HG03135 (cell line): ENCODE measurements at regions not wholly inside any gene's neighbourhood (a gene's known extent, or its start where the extent isn't known, plus 50 kb on each side); places are given as distances from the start of the nearest gene placed in this dataset.
A peak's percentile ranks its signal among the peaks of the same experiment; 100 is the strongest.
"Not testable (repeated sequence)": the region's sequence is repeated elsewhere in the genome, so short reads cannot be mapped to it uniquely, and the experiment has no call there.

Source experiments
- ATAC-seq: cut with Tn5 transposase; IDR thresholded peaks from one replicate; pipeline ENCODE4 v1.9.1; 2021; ENCODE audit warnings: mild to moderate bottlenecking, moderate library complexity; ENCODE audit not compliant: unreplicated experiment

GRCh38 chr6:141526985-141527384, 605.7 kb upstream of the GJE1 start:
- no peak for ATAC-seq

- no peak for ATAC-seq
These were observed 611.3 kb upstream of the GJE1 start for GRCh38 chr6:141521440-141521839.

DNA sequence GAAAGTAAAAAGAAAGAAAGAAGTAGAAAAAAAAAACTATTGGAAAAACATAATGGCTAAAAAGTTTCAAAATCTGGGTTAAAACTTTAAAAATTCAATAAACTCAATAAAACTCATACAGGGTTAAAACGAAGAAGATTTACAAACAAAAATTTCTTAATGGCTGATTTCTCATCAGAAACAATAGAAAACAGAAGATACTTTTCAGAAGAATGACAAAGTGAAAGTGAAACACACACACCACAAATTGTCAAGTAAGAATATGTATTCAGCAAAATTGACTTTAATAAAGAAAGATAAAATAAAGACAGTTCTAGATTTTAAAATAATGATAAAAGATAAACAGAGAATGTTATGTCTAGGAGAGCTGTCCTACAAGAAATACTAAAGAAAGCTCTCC, 618.9 kb upstream of the GJE1 start:
- no peak for ATAC-seq

- ATAC-seq, result no peak
These were observed 621.9 kb upstream of the GJE1 start for GRCh38 chr6:141510803-141511202.

GRCh38 chr6:141506062-141506461, 626.7 kb upstream of the GJE1 start:
- not testable (repeated sequence) for ATAC-seq

GRCh38 chr6:141504318-141504717, 628.4 kb upstream of the GJE1 start:
- ATAC-seq, result not testable (repeated sequence)

DNA sequence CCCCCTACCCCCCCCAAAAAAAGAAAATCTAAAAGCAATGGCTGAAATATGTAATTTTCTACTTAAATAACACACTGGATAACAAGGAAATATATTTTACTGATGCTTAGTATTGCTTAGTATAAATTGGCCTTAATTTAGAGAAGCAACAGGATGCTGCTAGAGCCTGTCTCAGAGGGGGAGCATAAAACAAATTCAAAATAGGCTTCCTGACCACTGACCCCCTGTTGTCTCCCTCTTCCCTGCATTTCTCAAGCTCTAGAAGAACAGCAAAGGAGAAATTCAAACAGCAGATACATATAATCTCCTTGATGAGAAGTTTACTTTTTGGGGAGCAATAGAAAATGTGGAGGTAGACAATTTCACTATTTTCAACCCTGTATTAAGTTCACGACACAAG, 631.1 kb upstream of the GJE1 start:
- ATAC-seq, result no peak

DNA sequence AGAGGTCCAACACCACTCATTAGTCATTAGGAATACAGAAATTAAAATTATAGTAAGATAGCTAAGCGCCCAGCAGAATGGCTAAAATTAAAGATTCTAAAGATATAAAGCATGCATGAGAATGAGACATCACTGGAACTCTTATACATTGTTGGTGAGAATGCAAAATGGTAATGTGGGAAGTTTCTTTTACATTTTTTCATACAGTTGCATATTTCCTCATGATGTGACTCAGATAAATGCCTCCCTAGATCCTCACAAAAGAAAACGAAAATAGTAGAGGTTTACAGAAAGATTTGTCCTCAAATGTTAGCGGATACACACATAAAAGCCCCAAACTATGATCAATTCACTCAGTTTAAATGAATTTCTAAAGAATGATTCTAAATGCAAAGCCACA, 633.7 kb upstream of the GJE1 start:
- ATAC-seq, result no peak

- no peak for ATAC-seq
These were observed 640.0 kb upstream of the GJE1 start for GRCh38 chr6:141492521-141493284.

DNA sequence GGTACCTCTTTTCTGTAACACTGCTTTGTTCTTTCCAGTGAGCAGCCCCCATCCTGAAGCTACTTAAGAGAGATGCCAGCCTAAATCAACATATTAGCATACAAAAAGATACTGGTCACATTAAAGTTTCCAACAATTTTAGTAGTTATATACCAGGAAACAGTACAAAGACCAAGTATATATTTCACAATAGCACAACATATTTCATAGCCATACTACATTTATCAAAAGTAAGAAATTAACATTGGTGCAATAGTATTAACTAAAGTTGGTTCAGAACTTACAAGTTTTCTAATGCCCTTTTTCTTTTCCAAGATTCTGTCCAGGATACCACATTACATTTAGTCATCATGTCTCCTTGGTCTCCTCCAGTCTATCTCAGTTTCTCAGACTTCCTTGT, 641.0 kb upstream of the GJE1 start:
- ATAC-seq, result no peak

DNA sequence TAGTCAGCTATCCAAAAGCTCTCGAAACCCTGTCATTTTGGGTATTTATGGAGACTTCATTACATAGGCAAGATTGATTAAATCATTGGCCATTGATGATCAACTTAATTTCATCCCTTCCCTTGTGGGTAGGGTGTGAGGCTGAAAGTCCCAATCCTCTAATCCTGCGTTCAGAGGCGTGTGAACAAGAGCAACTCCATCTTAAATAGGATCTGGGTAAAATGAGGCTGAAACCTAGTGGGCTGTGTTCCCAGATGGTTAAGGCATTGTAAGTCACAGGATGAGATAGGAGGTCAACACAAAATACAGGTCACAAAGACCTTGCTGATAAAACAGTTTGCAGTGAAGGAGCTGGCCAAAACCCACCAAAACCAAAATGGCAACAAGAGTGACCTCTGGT, 641.7 kb upstream of the GJE1 start:
- no peak for ATAC-seq

GRCh38 chr6:141488488-141488887, 644.2 kb upstream of the GJE1 start:
- peak; percentile 41 for ATAC-seq

GRCh38 chr6:141486942-141487341, 645.8 kb upstream of the GJE1 start:
- ATAC-seq, result no peak

DNA sequence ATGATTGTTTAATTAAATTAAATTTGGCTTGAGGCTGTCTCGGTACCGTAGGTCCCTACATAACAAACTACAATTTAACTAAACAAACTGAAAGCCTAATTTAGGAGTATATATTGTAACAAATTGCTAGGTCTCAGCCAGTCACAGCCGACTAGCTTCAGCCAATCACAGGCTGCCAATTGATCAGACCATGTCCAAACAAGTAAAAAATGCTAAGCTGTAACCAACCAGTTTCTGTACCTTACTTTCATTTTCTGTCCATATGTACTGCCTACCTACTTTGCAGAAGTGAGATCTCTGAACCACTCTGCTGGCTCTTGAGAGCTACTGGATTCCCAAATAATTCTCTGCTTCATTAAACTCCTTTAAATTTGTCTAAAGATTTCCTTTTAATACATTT, 648.0 kb upstream of the GJE1 start:
- ATAC-seq, result peak; percentile 79

GRCh38 chr6:141483598-141484061, 649.1 kb upstream of the GJE1 start:
- peak; percentile 86 for ATAC-seq

DNA sequence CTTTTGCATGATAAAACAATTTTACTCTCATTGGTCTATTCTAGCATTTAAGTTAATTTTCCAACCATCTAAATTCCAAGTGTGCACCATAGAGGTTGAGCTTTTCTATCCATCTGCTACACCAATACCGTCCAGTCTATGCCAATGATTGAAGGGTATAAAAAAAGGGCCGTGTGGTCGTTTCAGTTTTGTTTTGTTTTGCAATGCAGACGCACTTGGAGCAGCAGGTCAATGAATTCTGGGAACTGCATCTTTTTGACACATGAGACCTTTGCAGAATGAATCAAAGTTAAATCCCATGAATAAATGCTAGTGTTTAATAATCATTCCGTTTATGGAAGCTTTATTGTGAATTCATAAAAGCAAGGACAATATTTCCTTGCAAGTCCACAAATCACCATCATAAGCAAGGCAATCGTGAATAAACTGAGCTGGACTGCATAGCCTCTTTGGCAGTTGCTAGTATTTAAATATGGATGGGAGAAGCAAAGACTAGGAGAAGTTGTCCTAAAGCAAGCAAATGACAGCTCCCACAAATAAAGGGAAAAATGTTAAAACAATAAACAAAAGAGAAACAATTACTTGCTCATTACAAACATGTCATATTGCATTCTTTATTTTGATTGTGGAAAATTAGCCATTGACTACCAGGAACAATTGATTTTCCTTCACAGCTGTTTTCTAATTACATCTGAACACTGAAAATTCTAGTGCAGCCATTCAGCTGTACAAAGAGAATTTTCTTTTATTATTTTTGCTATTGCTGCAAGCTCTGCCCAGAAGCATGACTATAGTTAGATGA, 649.7 kb upstream of the GJE1 start:
- ATAC-seq, result no peak

GRCh38 chr6:141475259-141475658, 657.5 kb upstream of the GJE1 start:
- no peak for ATAC-seq

DNA sequence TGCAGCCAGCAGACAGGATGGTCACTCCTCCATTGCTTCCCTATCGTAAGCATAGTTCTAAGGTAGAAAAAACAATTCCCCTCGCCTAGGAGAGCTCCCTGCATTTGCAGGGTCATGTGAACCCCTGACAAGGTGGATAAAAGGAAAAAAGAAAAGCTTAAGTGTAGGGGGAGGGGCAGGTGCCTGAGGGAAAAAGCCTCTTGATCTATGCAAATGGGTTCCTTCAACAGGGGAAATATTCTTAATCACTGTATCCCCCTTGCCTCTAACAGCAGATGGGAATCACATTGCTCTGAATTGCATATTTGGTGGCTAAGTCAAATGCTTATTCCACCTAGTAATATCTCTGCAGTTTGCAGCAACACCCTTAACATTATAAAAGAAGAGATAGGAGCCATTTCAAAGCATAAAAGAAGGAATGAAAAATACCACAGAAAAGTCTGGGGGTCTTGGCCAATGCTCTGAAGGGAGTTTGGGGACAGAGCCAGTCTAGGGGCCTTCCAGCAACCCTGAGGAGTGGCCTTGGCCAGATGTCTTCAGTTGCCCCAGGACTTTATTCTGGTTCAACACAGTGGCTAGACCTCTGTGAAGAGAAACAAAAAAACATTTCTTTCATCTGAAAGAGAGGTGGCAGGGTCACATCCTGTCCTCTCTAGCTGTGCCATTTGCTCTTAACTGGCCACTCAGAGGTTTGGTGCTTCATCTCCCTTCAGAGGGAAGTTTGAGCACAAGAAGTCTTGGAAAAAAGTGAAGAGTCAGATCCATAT, 660.4 kb upstream of the GJE1 start:
- no peak for ATAC-seq

- ATAC-seq, result no peak
These were observed 661.9 kb upstream of the GJE1 start for GRCh38 chr6:141470810-141471209.

- no peak for ATAC-seq
These were observed 664.8 kb upstream of the GJE1 start for GRCh38 chr6:141467881-141468280.

- ATAC-seq, result no peak
These were observed 665.7 kb upstream of the GJE1 start for GRCh38 chr6:141467041-141467440.
